Testis (tissue), 2 donors: ENCODE measurements at regions not wholly inside any gene's neighbourhood (a gene's known extent, or its start where the extent isn't known, plus 50 kb on each side); places are given as distances from the start of the nearest gene placed in this dataset.

Source experiments
- CTCF ChIP-seq, 3 experiments: fragments of 450-650 bp in 2 of 3; fragments of 200-600 bp in 1 of 3; sonication (generic) in 1 of 3; IDR thresholded peaks; one replicate each; pipeline ENCODE4 v1.5.1; 2016 to 2019; ENCODE audit warnings: antibody characterized with exemption in 3 of 3, mild to moderate bottlenecking in 2 of 3, moderate library complexity in 1 of 3
- POLR2A ChIP-seq: fragments of 450-650 bp; IDR thresholded peaks from one replicate; pipeline ENCODE4 v1.6.1; 2017; ENCODE audit warnings: antibody characterized with exemption, mild to moderate bottlenecking, moderate library complexity

GRCh38 chr2:67212203-67212602 is 184.9 kb upstream of the ETAA1 start:
- TF ChIP-seq CTCF (IDR thresholded peaks at IDR 0.05): no peak
- TF ChIP-seq POLR2A: no peak
